HG03354 (cell line): ENCODE measurements at regions not wholly inside any gene's neighbourhood (a gene's known extent, or its start where the extent isn't known, plus 50 kb on each side); places are given as distances from the start of the nearest gene placed in this dataset.
"Not testable (repeated sequence)": the region's sequence is repeated elsewhere in the genome, so short reads cannot be mapped to it uniquely, and the experiment has no call there.

Experiments
- ATAC-seq: cut with Tn5 transposase; IDR thresholded peaks from one replicate; pipeline ENCODE4 v1.9.1; 2021; ENCODE audit warnings: mild to moderate bottlenecking; ENCODE audit not compliant: unreplicated experiment, poor library complexity, severe bottlenecking

GRCh38 chr9:24359046-24359445 is 186.7 kb downstream of the IZUMO3 start:
- no peak for ATAC-seq

DNA sequence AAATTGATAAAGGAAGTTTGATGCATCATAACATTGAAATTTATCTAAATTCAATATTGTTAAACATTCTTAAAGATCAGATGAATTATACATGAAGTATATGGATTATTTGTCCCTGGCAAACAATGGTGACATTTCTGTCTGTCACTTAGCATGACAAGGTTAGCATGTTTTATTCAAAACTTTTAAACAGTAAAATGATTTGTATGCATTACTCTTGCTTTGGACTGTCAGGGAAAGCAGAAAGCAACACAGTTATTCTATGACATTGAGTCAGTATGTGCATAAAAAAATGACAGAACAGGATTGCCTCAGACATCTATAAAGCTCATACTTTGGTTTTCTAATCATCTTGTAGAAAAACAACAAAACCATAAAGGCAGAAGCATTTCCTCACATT is 193.7 kb downstream of the IZUMO3 start:
- no peak for ATAC-seq

DNA sequence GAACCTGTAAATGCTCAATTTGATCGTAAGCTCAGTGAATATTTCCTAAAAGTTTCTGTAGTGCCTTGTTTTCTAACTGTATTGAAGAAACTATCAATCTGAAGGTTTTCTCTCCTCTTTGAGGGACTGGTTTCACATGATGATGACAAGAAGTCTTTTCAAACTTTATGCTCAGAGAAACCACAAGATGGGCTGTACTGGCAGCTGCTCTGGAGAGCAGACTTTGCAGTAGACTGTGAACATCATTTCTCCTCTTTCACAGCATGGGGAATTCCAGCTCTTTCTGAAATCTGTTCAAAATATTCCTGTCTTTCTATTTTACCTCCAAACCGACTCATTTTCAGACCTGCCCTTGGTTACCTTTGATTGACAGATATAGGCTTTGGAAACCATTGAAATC is 194.4 kb downstream of the IZUMO3 start:
- ATAC-seq: no peak

- ATAC-seq: no peak
Measured at GRCh38 chr9:24342457-24342856, 203.2 kb downstream of the IZUMO3 start.

DNA sequence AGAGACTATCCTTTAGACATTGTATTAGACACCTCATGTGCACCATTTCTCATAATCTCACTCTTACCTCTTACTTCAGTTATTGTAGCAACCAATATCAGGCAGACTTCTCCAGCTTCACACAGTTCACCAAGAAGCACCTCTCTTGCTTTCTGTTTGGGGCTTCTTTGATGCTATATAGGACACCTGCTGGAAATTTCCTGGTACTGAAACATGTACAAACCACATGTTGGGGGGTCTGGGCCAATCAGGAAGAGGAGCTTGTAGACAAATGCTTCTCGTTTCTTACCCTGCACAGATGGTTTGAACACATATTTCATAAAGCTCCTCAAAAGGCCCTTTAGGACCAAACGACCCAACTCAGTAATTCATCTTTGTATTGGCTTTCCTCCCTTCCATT is 212.1 kb downstream of the IZUMO3 start:
- ATAC-seq: no peak

DNA sequence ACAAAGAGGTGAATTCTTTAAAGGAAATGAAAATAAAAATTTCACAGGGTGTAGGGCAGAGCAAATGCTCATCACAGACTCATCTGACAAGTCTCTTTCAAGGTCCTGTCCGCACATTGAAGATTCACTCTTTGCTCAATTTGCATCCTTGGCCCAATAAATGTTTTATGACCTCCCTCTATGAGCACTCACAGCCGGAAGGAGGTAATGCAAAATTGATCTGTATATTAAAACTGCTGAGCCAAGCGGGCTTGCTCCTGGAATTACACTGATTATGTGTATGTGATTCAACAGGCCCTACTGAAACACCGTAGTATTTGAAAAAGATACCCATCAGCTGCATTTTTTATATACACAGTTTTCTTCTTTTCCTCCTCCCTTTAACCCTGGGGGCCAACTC is 246.8 kb downstream of the IZUMO3 start:
- no peak for ATAC-seq

DNA sequence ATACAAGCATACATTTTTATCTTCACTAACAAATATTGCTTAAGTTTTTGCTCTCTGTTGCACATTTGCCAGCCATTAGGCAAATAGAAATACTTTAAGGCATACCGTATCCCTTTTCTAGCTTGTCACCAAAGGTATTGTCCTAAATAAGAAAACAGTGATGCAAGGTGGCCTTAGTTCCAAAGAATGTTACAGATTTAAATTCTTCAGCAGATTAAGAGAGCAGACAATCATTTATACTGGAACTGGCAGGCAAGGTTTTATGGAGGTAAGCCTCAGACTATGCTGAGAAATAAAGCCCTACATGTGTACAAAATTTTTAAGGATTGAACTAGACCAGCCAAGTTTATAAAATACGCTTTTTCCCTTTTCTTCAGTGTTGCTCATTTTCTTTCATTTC is 247.8 kb downstream of the IZUMO3 start:
- no peak for ATAC-seq

DNA sequence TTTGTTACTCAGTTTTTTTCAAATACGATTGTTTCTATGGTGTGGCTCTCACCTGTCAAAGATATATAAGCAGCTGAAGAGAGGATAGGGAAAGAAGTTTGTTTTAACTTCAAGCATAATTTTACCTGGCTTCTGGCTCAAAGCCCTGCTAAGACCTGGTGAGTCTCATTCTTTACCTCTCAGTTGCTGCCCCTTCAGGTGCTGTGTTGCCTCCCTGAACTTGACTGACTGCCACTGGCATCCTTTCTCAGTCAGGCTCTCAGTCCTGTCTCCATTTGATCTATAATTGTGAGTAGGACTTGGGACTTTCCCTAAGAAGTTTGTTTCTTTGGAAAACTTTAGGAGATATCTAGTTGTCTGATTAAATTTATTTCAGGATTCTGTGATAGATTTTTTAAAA is 249.6 kb downstream of the IZUMO3 start:
- no peak for ATAC-seq

GRCh38 chr9:24293386-24293785 is 252.3 kb downstream of the IZUMO3 start:
- no peak for ATAC-seq

DNA sequence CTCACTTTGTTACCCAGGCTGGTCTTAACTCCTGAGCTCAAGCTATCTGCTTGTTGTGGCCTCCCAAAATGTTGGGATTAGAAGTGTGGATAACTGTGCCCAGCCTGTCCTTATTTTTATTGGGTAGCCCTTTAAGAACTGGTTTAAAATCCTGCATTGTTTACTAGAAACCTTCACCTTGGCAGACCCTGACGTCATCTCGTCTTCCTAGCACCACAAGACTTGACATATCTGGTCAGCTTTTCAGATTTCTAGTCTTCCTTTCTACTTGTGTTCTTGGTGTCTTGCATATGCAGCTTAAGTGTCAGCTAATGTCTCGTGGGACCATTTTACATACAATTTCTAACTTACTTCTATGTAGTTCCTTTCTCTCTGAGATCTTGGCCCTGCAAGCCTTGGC is 258.9 kb downstream of the IZUMO3 start:
- no peak for ATAC-seq

DNA sequence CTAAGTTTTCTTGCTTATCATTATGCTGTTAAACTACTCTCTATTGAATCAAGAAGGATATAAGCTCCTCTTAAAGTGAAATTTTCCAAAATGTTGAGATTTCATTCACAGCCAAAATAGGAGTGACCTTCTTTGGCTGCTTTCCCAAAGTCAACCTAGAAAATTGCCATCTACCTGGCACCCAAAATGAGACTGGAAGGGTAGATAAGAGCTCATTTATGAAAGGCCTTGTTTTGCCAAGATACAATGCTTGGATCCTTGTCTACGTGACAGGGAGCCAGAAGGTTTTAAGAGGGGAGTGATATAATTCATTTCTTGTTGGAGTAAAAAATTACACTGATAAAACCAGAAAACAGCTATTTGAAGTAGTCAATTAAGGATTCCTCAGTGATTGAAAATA is 287.1 kb downstream of the IZUMO3 start:
- ATAC-seq: no peak

DNA sequence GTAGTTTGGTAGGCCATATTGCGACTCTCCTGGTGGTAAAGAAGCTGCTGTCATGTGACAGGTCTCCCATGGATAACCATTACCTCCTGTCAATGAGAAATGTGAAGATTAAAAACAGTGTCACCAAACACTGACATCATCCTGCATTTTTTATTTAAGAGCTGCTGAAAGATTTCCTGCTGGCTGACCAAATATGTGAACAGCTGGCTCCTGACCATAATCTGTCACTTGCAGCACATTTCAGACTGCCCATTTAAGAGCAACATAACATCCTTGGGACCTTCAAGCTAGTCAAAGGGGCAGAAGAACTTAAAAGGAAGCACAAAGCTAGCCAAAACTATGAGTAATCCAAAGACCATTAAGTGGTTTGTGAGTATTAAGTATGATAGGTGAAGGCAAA is 288.0 kb downstream of the IZUMO3 start:
- no peak for ATAC-seq

DNA sequence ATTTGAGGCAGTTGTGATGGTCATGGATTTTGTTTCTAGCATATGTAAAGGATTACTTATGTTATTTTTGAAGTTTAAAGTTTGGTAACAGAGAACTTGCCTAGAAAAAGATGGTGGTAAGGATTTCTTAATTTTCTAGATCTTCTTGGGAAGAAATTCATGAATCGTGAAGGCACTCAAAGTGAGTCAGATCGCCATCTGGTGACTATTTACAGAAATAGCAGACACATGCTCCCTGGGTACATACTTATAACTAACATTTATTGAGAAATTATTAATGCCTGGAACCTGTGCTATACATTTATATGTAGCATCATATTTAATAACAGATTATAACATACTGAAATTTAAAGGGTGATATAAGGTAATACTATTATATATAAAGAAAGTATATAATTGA is 299.7 kb downstream of the IZUMO3 start:
- ATAC-seq: no peak

- no peak for ATAC-seq
Measured at GRCh38 chr9:24242576-24242975, 303.1 kb downstream of the IZUMO3 start.

GRCh38 chr9:24218656-24219055 is 327.0 kb downstream of the IZUMO3 start:
- ATAC-seq: no peak

DNA sequence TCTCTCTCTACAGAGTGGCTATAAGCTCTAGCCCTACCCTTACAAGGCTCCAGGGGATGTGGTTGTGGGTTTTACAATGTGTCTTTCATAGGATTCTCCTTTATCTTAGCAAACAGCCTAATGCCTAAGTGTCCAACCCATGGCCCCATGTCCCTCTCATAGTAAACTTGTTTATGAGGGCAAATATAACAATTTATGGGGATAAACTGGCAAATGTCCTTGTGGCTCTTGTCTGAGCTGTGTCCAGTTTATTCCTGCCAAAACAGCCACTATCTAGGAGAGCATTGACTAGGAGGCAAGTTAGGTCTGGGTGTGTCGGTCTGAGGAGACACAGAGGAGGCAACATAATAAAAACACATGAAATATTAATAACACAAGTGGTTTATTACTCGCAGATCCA is 335.1 kb downstream of the IZUMO3 start:
- ATAC-seq: no peak

DNA sequence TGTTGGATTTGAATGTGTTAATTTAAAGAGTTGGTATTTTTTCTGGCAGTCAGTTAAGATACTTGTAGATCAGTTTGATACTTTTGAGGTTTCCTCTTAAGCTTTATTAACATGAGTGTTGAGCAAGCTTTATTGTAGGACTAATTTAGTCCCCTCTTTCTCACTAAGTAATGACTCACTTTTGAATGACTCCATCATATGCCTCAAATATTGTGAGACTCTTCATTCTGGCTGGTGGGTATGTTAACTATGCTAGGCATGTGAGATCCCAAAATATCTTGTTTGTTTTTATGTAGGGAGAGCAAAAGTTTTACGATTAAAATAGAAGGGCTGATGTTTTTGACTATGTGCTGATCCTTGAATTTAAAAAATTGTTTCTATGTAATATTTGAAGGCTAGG is 355.7 kb downstream of the IZUMO3 start:
- ATAC-seq: no peak

DNA sequence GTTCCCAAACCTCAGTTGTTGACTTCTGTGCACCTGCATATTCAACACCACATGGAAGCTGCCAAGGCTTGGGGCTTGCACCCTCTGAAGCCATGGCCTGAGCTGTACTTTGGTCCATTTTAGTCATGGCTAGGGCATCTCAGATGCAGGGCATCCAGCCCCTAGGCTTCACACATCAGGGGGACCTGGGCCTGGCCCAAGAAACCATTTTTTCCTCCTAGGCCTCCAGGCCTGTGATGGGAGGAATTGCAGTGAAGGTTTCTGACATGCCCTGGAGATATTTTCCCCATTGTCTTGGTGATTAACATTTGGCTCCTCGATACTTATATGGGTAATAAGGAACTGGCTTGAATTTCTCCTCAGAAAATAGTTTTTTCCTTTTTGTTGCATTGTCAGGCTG is 354.5 kb upstream of the ELAVL2 start:
- not testable (repeated sequence) for ATAC-seq

DNA sequence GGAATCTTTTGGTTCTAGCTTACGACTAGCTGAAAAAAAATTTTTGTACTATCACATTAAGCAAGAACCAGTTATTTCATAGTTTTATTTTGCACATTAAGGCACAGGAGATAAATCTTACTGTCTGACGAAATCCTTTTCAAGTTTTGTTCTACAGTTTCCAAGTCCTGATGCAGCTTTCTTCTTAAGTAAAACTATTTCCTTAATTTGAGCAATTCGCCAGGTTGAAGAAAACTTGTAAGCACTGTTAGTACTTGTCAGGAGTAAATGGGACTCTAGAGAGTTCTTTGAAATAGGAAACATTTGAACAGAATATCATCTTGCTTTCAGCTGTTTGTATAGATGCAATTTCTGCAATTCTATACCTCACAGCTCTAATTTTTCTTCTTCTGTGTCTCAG is 318.8 kb upstream of the ELAVL2 start:
- no peak for ATAC-seq

GRCh38 chr9:24135072-24135471 is 309.0 kb upstream of the ELAVL2 start:
- not testable (repeated sequence) for ATAC-seq

DNA sequence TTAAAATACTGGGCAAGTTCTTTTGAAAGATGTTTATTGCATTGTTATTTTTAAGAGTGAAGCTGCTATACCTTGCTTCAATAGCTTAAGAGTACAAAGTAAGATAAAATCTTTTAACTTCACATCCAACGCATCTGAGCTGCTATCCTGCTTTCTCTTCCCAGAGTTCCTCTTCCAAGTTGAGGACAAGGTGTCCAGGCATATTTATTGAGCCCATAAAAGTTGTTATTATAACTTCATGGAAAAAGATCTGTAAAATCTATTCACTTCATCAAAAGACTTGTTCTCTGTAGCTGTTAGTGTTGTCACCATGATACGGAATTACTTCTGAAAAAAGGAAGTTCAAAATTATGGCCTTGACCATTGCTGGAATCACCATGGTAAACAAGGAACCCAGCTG is 306.2 kb upstream of the ELAVL2 start:
- ATAC-seq: no peak

DNA sequence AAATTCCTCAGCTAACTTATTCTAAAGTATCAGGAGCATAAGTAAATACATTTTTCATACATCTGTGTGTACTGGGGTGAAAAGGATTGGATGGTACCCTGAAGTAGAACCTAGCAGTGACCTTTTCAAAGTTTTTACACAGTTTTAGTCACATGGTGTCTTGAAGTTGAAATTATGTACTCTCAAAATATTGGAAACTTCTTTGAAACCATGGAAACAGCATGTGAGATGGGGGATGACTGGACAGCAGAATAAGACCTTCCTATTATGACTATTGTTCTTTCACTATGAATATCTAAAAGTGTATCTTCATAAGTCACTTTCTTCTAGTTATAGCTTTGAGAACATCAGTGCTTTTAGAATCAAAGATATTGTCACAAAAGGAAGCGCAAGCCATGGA is 301.5 kb upstream of the ELAVL2 start:
- no peak for ATAC-seq

- no peak for ATAC-seq
Measured at GRCh38 chr9:24118190-24118589, 292.1 kb upstream of the ELAVL2 start.
